DMS 273 treated with DMSO at 0.1 percent for 48 hours (cell line): ENCODE measurements at regions not wholly inside any gene's neighbourhood (a gene's known extent, or its start where the extent isn't known, plus 50 kb on each side); places are given as distances from the start of the nearest gene placed in this dataset.
"Not testable (repeated sequence)": the region's sequence is repeated elsewhere in the genome, so short reads cannot be mapped to it uniquely, and the experiment has no call there.

ENCODE experiments used
- DNase-seq: peaks from one replicate; lab custom pipeline; 2025; lab: John Stamatoyannopoulos, UW

DNA sequence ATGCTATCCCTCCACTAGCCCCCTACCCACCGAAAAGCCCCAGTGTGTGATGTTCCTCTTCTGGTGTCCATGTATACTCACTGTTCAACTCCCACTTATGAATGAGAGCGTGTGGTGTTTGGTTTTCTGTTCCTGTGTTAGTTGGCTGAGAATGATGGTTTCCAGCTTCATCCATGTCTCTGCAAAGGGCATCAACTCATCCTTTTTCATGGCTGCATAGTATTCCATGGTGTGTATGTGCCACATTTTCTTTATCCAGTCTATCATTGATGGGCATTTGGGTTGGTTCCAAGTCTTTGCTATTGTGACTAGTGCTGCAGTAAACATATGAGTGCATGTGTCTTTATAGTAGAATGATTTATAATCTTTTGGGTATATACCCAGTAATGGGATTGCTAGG, 599.3 kb upstream of the B3GAT1 start:
- DNase-seq: not testable (repeated sequence)

DNA sequence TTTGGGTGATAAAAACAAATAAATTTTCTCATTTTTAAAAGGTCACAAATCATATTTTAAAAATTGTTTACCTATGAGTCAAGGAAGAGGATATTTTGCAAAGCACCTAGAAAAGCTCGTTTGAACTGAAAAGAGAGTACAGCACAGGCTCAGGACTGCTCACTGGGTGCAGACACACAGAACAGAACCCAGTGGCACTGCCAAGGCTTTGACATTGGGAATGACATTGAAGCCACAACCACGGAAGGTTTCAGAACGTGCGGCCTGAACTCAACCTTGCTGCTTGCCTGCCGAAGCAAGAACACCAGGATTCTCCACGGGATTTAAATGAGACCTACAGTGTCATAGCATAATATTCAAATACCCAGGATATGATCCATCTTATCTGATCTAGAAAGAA, 597.1 kb upstream of the B3GAT1 start:
- no peak for DNase-seq

DNA sequence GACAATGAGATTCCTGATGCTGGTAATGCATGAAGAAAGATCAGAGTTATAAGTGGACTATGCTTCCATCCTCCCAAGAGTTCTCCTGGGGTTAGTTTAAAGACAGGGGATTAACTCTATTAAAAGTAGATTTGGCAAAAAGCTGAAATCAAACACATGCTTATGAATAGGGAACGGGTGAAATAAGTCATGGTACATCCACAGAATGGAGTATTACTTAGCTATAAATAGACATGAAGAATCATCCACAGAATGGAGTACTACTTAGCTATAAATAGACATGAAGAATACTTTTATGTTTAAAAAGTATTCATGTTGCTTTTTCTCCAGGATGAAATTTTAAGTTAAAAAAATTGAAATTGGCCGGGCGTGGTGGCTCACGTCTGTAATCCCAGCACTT, 596.4 kb upstream of the B3GAT1 start:
- DNase-seq: no peak

GRCh38 chr11:135008001-135008405, 596.0 kb upstream of the B3GAT1 start:
- DNase-seq: peak; percentile 57

DNA sequence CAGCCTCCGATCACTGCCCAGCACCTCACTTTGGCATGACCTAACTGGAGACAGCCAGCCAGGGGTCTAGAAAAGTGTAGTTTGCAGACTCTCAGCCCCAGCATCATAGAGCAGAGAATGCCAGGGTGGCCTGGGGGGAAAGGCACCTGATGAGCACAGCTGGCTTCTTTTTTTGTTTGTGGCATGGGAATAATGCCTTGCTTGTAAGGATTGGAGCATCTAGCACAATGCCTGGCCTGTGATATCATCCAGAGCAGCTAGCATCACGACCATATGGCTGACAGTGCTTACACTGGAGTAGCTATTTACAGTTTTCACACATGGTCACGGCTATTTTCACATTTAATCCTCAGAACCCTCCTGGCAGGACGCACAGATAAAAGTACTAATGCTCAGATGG, 594.8 kb upstream of the B3GAT1 start:
- DNase-seq: no peak

GRCh38 chr11:135004495-135004894, 592.5 kb upstream of the B3GAT1 start:
- no peak for DNase-seq

DNA sequence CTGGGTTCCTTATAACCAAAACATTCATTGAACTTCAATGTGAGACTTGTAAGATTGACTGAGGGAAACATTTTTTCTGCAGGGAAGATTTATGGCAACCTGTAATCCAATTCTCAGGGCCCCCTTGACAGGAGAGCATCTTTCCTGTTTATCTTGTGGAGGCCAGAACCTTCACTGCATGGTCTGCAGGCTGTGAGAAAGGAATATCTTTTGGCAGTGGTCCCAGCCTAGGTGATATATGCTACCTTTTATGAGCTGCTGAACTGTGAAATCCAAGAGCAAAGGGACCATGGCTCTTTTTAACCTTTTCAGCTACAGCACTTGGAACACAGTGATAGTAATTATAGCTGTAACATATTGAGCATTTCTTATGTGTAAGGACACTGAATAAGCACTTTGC, 590.2 kb upstream of the B3GAT1 start:
- DNase-seq: no peak

GRCh38 chr11:135001581-135001980, 589.5 kb upstream of the B3GAT1 start:
- DNase-seq: no peak

- not testable (repeated sequence) for DNase-seq
Measured at GRCh38 chr11:135001065-135001464, 589.0 kb upstream of the B3GAT1 start.

- DNase-seq: no peak
Measured at GRCh38 chr11:134999590-134999989, 587.5 kb upstream of the B3GAT1 start.

GRCh38 chr11:134997652-134998320, 585.7 kb upstream of the B3GAT1 start:
- no peak for DNase-seq

DNA sequence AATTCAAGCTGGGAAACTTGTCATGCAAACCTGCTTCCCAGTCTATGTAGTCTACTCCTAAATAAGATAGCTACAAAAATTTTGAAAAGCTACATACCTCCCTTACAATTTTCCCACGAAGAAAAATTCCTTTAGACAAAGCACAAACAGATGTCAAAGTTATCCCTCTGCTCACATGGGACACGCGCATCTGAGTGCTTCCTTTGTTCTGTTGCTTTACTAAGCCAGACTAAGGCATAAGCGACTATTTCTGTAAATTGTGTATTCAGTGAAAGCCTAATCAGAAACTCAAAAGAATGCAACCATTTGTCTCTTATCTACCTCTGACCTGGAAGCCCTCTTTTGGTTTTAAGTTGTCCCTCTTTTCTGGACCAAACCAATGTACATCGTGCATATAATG, 583.7 kb upstream of the B3GAT1 start:
- DNase-seq: no peak

DNA sequence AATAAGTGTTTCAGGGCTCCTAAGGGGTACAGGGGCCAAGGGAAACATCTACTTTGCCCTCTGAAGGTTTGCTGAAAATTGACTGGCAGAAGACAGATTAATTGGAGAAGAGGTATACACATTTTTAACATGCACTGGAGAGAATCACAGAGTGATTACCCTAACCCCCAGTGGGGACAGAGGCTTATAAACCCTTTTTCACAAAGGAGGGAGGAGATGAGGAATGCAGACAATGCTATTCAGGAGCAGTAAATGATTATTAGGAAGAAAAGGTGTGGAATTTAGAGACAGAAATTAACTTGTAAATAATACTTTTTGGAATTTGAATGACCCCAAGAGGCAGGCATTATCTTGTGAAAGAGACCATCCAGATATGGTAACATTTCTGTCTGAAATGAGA, 582.4 kb upstream of the B3GAT1 start:
- no peak for DNase-seq

DNA sequence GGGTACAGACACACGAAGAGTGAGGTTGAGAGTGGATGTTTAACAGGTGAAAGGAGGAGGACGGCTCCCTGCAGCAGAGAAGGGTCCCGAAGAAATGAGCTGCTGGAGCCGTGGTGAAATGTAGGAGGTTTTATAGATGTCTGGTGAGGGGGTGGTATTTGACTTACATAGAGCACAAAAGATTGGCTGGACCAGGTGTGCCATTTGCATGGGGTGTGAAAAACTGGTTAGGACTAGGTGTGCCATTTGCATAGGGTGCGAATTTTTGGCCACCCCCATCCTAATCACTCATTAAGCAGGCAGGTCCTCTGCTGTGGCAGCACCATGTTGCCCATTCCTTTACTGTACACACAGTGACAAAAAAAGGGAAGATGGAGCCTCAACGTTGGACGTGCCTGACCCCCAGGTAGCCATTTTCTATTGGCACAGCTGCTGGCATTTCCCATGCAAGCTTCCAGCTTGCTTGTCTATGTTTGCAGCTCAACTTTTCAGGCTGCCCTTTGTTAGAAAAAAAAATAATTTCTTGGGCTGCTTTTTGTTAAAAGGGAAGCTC, 581.7 kb upstream of the B3GAT1 start:
- DNase-seq: no peak

DNA sequence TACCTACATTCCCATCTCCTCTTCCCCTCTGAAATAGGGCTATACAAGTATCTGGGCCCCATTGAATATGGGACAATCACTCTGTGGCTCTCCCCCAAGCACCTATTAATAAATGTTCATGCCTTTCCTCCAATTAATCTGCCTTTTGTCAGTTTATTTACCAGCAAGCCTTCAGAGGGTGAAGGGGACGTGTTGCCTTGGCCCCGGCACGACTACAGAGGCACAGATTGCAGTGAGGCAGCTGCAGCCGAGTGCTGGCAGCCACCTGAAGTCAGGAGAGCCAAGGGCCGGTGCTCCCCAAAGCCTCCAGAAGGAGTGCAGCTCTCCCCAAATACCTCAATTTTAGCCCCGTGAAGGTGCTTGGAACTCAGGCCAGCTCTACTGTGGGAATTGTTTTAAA, 580.9 kb upstream of the B3GAT1 start:
- DNase-seq: no peak

DNA sequence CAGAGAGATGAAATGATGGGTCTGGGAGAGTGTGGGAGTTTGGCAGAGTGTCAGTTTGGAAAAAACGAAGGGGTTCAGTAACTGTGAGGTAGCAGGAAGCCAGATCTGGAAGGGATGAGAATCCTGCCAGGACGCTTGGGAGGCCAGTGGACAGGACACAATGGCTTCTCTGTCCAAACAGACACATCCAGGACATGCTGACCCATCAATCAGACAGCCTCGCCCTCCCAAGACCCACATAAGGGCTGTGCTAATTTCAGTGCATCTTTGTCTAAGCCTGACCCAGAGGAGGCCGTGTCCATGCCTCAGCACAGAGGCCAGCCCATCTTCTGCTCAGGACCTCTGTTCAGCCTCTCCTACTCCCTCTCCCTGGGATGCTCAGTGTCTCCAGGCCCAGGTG, 576.5 kb upstream of the B3GAT1 start:
- DNase-seq: no peak

GRCh38 chr11:134987822-134988221, 575.8 kb upstream of the B3GAT1 start:
- DNase-seq: no peak

- DNase-seq: no peak
Measured at GRCh38 chr11:134987223-134987768, 575.3 kb upstream of the B3GAT1 start.

GRCh38 chr11:134984421-134984820, 572.4 kb upstream of the B3GAT1 start:
- DNase-seq: no peak

- not testable (repeated sequence) for DNase-seq
Measured at GRCh38 chr11:134982432-134982831, 570.4 kb upstream of the B3GAT1 start.

- DNase-seq: no peak
Measured at GRCh38 chr11:134981835-134982234, 569.8 kb upstream of the B3GAT1 start.

DNA sequence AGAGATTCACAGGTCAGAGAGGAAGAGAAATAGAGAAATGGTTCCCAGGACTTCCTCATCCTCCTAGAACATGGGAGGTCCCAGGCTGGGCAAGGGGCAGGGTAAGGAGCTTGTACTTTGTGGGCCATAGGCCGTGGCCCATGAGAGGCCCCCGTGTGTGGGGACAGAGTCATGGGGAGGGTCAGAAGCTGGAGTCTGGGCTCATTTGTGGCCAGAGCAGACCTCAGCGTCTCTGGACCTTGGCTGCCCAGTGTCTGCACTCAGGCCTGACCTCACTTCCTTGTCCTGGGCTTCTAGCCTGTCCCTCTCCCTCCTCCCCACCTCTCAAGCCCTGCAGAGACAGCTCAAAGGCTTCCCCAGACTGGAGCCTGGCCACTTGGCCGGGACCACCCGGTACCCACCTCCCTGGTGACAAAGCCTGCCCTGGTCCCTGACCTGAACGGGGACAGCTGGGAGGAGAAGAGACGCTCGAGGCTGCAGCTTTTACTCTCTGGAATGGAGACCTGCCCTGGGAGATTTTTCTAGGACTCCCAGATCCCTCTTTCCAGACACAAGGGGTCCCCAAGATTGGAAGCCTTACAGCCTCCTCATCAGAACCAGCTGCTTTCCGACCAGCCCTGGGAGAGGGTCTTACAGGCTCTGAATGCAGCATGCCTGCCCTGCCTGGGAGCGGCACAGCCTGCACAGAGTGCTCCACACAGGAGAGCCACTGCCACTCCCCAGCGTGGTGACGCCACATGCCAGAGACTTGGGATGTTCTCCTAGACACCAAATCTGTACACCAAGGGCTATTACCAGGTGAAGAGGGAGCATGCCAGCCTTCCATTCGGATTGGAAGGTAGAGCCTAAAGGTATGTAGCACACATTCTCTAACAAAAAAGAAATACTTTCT, 569.0 kb upstream of the B3GAT1 start:
- DNase-seq: no peak

GRCh38 chr11:134979089-134979457, 567.0 kb upstream of the B3GAT1 start:
- not testable (repeated sequence) for DNase-seq
